ENCODE measurements at regions not wholly inside any gene's neighbourhood (a gene's known extent, or its start where the extent isn't known, plus 50 kb on each side); places are given as distances from the start of the nearest gene placed in this dataset.

- H3K4me1 ChIP-seq (ENCODE audit: insufficient read depth, low read length), result peaks cover 13% of the 10 kb centered on the region
- no peak for TF ChIP-seq CTCF (IDR thresholded peaks at IDR 0.05; ENCODE audit: extremely low read depth, low read depth, low read length)
- no peak overlapping the region for H3K4me2 ChIP-seq (ENCODE audit: insufficient read depth, low read length)
- no peaks in the 10 kb centered on the region for H4K20me1 ChIP-seq (ENCODE audit: insufficient read depth, low read length)
- H3K36me3 ChIP-seq (ENCODE audit: insufficient read depth, low read length), result no peaks in the 10 kb centered on the region
- no peaks in the 10 kb centered on the region for H3K9me3 ChIP-seq (ENCODE audit: low read depth, low read length)
- no peaks in the 10 kb centered on the region for H3K79me2 ChIP-seq (ENCODE audit: insufficient read depth, low read length)
- H3K4me3 ChIP-seq (ENCODE audit: insufficient read depth, low read length), result no peak overlapping the region
- no peak for DNase-seq (ENCODE audit: insufficient read length, low spot score, missing footprints)
- H3K27ac ChIP-seq (ENCODE audit: low read depth, low read length), result no peak overlapping the region
- no peaks in the 10 kb centered on the region for H3K27me3 ChIP-seq (ENCODE audit: insufficient read depth, low read length)
- H2AFZ ChIP-seq (ENCODE audit: low read length), result no peak overlapping the region
Observed at GRCh38 chr6:148208298-148208697, 134.3 kb upstream of the SASH1 start.

- TF ChIP-seq CTCF (IDR thresholded peaks at IDR 0.05; ENCODE audit: extremely low read depth, low read depth, low read length), result no peak
- Histone ChIP-seq H3K27me3 (ENCODE audit: insufficient read depth, low read length) (no peaks in the 10 kb centered on the region), H3K4me3 (ENCODE audit: insufficient read depth, low read length) (no peak overlapping the region), H3K27ac (ENCODE audit: low read depth, low read length) (no peak overlapping the region), H3K9me3 (ENCODE audit: low read depth, low read length) (no peaks in the 10 kb centered on the region), H2AFZ (ENCODE audit: low read length) (no peak overlapping the region), H4K20me1 (ENCODE audit: insufficient read depth, low read length) (no peaks in the 10 kb centered on the region), H3K4me2 (ENCODE audit: insufficient read depth, low read length) (no peak overlapping the region), H3K79me2 (ENCODE audit: insufficient read depth, low read length) (no peaks in the 10 kb centered on the region), H3K36me3 (ENCODE audit: insufficient read depth, low read length) (no peaks in the 10 kb centered on the region), H3K4me1 (ENCODE audit: insufficient read depth, low read length) (no peaks in the 10 kb centered on the region)
- DNase-seq (ENCODE audit: insufficient read length, low spot score, missing footprints), result no peak
Observed at GRCh38 chr6:148211777-148212324, 130.8 kb upstream of the SASH1 start.

- H3K27me3 ChIP-seq (ENCODE audit: insufficient read depth, low read length), result no peaks in the 10 kb centered on the region
- no peak for TF ChIP-seq CTCF (IDR thresholded peaks at IDR 0.05; ENCODE audit: extremely low read depth, low read depth, low read length)
Observed at GRCh38 chr6:148212366-148212765, 130.3 kb upstream of the SASH1 start.

GRCh38 chr6:148213366-148213765 is 129.3 kb upstream of the SASH1 start:
- Histone ChIP-seq H3K36me3 (ENCODE audit: insufficient read depth, low read length) (no peaks in the 10 kb centered on the region), H3K4me2 (ENCODE audit: insufficient read depth, low read length) (no peak overlapping the region), H3K79me2 (ENCODE audit: insufficient read depth, low read length) (no peaks in the 10 kb centered on the region), H3K27me3 (ENCODE audit: insufficient read depth, low read length) (no peaks in the 10 kb centered on the region), H3K4me3 (ENCODE audit: insufficient read depth, low read length) (no peak overlapping the region), H3K4me1 (ENCODE audit: insufficient read depth, low read length) (no peaks in the 10 kb centered on the region), H3K27ac (ENCODE audit: low read depth, low read length) (no peak overlapping the region), H3K9me3 (ENCODE audit: low read depth, low read length) (no peaks in the 10 kb centered on the region), H2AFZ (ENCODE audit: low read length) (no peak overlapping the region), H4K20me1 (ENCODE audit: insufficient read depth, low read length) (no peaks in the 10 kb centered on the region)
- TF ChIP-seq CTCF (IDR thresholded peaks at IDR 0.05; ENCODE audit: extremely low read depth, low read depth, low read length), result no peak
- DNase-seq (ENCODE audit: insufficient read length, low spot score, missing footprints), result no peak

More at GRCh38 chr6:148212366-148212765, 130.3 kb upstream of the SASH1 start:
- H3K79me2 ChIP-seq (ENCODE audit: insufficient read depth, low read length), result no peaks in the 10 kb centered on the region
- no peak for DNase-seq (ENCODE audit: insufficient read length, low spot score, missing footprints)
- no peaks in the 10 kb centered on the region for H3K36me3 ChIP-seq (ENCODE audit: insufficient read depth, low read length)
- H2AFZ ChIP-seq (ENCODE audit: low read length), result no peak overlapping the region
- H3K9me3 ChIP-seq (ENCODE audit: low read depth, low read length), result no peaks in the 10 kb centered on the region
- H4K20me1 ChIP-seq (ENCODE audit: insufficient read depth, low read length), result no peaks in the 10 kb centered on the region
- H3K27ac ChIP-seq (ENCODE audit: low read depth, low read length), result no peak overlapping the region
- H3K4me1 ChIP-seq (ENCODE audit: insufficient read depth, low read length), result no peaks in the 10 kb centered on the region
- H3K4me2 ChIP-seq (ENCODE audit: insufficient read depth, low read length), result no peak overlapping the region
- H3K4me3 ChIP-seq (ENCODE audit: insufficient read depth, low read length), result no peak overlapping the region

Data from osteoblast (primary cell).